ENCODE measurements at regions not wholly inside any gene's neighbourhood (a gene's known extent, or its start where the extent isn't known, plus 50 kb on each side); places are given as distances from the start of the nearest gene placed in this dataset.

DNA sequence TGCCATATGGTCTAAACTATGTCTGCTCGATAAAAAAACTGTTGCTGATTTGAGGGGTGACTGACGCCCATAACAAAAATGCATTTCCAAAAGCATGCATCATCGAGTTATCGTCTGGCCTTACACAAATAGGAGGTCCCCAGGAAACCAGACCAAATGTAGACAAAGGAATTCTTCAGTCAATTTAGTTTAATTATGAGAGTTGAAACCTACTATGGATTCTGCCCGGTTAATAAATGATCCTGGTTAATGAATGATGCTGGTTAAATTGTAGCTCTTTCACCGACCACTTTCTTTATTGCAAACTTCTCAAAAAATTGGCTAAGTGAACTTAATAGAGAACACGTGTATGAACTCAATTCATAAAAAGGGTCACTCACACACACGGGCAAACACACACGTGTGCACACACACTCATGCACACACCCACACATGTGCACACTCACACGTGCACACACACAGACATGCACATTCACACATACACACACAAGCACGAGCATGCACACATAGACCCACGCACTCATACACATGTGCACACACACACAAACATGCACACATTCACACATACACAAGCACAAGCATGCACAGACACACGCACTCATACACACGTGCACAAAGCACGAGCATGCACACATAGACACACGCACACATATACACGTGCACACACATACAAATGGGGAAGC lies 59.0 kb upstream of the SALL3 start:
- TF ChIP-seq, protein P1, sequence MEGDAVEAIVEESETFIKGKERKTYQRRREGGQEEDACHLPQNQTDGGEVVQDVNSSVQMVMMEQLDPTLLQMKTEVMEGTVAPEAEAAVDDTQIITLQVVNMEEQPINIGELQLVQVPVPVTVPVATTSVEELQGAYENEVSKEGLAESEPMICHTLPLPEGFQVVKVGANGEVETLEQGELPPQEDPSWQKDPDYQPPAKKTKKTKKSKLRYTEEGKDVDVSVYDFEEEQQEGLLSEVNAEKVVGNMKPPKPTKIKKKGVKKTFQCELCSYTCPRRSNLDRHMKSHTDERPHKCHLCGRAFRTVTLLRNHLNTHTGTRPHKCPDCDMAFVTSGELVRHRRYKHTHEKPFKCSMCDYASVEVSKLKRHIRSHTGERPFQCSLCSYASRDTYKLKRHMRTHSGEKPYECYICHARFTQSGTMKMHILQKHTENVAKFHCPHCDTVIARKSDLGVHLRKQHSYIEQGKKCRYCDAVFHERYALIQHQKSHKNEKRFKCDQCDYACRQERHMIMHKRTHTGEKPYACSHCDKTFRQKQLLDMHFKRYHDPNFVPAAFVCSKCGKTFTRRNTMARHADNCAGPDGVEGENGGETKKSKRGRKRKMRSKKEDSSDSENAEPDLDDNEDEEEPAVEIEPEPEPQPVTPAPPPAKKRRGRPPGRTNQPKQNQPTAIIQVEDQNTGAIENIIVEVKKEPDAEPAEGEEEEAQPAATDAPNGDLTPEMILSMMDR (IDR thresholded peaks at IDR 0.05; ENCODE audit: low read depth, low read length), result no peak
- TF ChIP-seq EZH2phosphoT487 (IDR thresholded peaks at IDR 0.05; ENCODE audit: low read depth), result no peak
